ENCODE measurements at regions not wholly inside any gene's neighbourhood (a gene's known extent, or its start where the extent isn't known, plus 50 kb on each side); places are given as distances from the start of the nearest gene placed in this dataset.
"Not testable (repeated sequence)": the region's sequence is repeated elsewhere in the genome, so short reads cannot be mapped to it uniquely, and the experiment has no call there.

DNA sequence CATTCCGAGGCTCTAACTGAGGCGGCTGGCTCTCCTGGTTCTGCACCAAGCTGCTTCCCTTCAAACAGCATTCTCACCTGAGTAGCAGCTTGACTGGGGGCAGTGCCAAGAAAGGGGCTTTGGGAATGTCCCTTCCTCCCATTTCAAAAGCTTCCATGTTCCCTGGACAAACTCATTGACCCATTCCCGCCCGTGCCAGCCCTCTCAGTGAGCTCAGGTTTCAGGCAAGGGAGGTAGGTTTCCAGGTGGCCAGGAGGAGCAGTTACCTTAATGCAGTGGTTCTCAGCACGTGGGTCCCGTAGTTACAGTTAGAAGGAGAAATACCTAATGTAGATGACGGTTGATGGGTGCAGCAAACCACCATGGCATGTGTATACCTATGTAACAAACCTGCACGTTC is 135.2 kb downstream of the ELOVL4 start:
- TF ChIP-seq, protein P1, sequence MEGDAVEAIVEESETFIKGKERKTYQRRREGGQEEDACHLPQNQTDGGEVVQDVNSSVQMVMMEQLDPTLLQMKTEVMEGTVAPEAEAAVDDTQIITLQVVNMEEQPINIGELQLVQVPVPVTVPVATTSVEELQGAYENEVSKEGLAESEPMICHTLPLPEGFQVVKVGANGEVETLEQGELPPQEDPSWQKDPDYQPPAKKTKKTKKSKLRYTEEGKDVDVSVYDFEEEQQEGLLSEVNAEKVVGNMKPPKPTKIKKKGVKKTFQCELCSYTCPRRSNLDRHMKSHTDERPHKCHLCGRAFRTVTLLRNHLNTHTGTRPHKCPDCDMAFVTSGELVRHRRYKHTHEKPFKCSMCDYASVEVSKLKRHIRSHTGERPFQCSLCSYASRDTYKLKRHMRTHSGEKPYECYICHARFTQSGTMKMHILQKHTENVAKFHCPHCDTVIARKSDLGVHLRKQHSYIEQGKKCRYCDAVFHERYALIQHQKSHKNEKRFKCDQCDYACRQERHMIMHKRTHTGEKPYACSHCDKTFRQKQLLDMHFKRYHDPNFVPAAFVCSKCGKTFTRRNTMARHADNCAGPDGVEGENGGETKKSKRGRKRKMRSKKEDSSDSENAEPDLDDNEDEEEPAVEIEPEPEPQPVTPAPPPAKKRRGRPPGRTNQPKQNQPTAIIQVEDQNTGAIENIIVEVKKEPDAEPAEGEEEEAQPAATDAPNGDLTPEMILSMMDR (IDR thresholded peaks at IDR 0.05), result no peak
- no peaks in the 10 kb centered on the region for H3K4me1 Mint-ChIP-seq (ENCODE audit: unreplicated experiment)
- no peak overlapping the region for H3K4me3 Mint-ChIP-seq (ENCODE audit: unreplicated experiment)
- H3K27ac Mint-ChIP-seq (ENCODE audit: unreplicated experiment), result no peak overlapping the region
- H3K27me3 Mint-ChIP-seq (ENCODE audit: unreplicated experiment), result peaks cover 30% of the 10 kb centered on the region
- H3K9me3 Mint-ChIP-seq (ENCODE audit: unreplicated experiment), result no peaks in the 10 kb centered on the region
- DNase-seq (ENCODE audit: extremely low spot score, unreplicated experiment), result no peak
- no peaks in the 10 kb centered on the region for H3K36me3 Mint-ChIP-seq (ENCODE audit: unreplicated experiment)

DNA sequence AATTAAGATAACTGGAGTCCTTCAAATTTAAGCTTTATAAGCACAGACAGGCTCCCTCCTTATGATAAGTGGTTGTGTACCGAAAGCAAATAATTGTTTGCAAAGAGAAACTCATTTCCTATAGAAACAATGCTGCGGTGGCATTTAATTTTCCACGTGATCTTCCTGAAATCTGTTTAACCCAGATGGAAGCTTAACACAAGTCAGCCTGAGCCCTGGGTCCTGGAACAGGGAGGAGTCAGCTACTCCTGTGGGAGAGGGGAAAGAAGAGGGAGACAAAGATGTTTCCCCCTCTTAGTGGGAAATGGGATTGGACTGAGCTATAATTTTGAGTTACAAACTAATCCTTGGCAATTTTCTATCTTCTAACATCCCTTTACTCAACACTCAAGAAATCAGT is 136.5 kb downstream of the ELOVL4 start:
- DNase-seq (ENCODE audit: extremely low spot score, unreplicated experiment), result no peak
- no peaks in the 10 kb centered on the region for H3K4me1 Mint-ChIP-seq (ENCODE audit: unreplicated experiment)
- H3K27ac Mint-ChIP-seq (ENCODE audit: unreplicated experiment), result no peak overlapping the region
- H3K4me3 Mint-ChIP-seq (ENCODE audit: unreplicated experiment), result no peak overlapping the region
- H3K27me3 Mint-ChIP-seq (ENCODE audit: unreplicated experiment), result peaks cover 30% of the 10 kb centered on the region
- no peaks in the 10 kb centered on the region for H3K9me3 Mint-ChIP-seq (ENCODE audit: unreplicated experiment)
- no peaks in the 10 kb centered on the region for H3K36me3 Mint-ChIP-seq (ENCODE audit: unreplicated experiment)
- TF ChIP-seq, protein P1 (IDR thresholded peaks at IDR 0.05), result no peak

DNA sequence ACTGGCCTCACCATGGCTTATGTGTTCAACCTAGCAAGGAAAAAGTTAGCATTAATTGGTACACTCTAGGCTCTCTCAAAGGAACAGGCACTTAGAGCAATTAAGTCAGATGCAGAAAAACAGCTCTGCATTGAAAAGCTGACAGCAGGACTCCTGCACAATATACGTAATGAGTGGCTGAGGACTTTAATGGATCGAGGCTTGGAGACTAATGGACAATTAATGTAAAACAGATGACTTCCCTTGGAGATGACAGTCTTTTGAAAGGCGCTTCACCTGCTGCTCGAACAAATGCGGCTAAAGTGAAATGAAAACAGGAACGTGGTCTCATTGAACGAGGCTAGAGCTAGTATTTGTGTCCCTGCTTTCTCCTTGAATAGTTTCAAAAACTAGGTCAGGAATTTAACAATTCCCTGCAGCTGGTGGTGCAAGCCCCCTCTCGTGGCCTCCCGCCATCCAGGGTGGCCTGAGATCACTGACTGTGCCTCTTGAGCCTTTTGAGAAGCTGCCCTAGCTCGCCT is 137.1 kb downstream of the ELOVL4 start:
- Mint-ChIP-seq H3K27me3 (ENCODE audit: unreplicated experiment) (peaks cover 30% of the 10 kb centered on the region), H3K9me3 (ENCODE audit: unreplicated experiment) (no peaks in the 10 kb centered on the region), H3K4me3 (ENCODE audit: unreplicated experiment) (no peak overlapping the region), H3K4me1 (ENCODE audit: unreplicated experiment) (no peaks in the 10 kb centered on the region), H3K27ac (ENCODE audit: unreplicated experiment) (no peak overlapping the region), H3K36me3 (ENCODE audit: unreplicated experiment) (no peaks in the 10 kb centered on the region)
- no peak for DNase-seq (ENCODE audit: extremely low spot score, unreplicated experiment)
- TF ChIP-seq, protein P1 (IDR thresholded peaks at IDR 0.05), result no peak

DNA sequence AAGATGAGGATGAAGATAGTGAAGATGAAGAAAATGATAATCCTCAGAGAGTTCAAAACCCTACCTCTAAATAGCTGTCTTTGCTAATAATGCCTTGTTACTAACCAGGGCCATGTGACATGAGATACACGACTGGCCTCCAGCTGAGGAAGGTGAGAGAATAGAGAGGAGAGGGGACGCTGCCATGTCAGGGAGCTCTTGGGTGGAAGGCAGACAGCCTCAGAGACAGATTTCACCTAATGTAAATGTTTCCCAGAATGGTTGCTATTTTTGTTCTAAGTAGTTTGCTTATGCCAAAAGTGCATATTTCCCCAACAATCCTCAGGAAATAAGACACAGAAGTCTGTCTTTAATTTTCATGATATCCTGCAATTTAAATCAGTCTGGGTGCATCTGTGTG is 138.4 kb downstream of the ELOVL4 start:
- H3K4me1 Mint-ChIP-seq (ENCODE audit: unreplicated experiment), result no peaks in the 10 kb centered on the region
- no peaks in the 10 kb centered on the region for H3K9me3 Mint-ChIP-seq (ENCODE audit: unreplicated experiment)
- TF ChIP-seq, protein P1 (IDR thresholded peaks at IDR 0.05), result no peak
- DNase-seq (ENCODE audit: extremely low spot score, unreplicated experiment), result no peak
- no peaks in the 10 kb centered on the region for H3K36me3 Mint-ChIP-seq (ENCODE audit: unreplicated experiment)
- peaks cover 28% of the 10 kb centered on the region for H3K27me3 Mint-ChIP-seq (ENCODE audit: unreplicated experiment)
- no peak overlapping the region for H3K27ac Mint-ChIP-seq (ENCODE audit: unreplicated experiment)
- H3K4me3 Mint-ChIP-seq (ENCODE audit: unreplicated experiment), result no peak overlapping the region

DNA sequence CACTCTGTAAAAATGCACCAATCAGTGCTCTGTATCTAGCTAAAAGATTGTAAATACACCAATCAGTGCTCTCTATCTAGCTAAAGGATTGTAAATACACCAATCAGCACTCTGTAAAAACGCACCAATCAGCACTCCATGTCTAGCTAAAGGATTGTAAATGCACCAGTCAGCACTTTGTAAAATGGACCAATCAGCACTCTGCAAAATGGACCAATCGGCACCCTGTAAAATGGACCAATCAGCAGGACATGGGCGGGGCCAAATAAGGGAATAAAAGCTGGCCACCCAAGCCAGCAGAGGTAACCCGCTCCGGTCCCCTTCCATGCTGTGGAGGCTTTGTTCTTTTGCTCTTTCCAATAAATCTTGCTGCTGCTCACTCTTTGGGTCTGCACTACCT is 140.7 kb downstream of the ELOVL4 start:
- H3K4me1 Mint-ChIP-seq (ENCODE audit: unreplicated experiment); H3K4me3 Mint-ChIP-seq (ENCODE audit: unreplicated experiment); DNase-seq (ENCODE audit: extremely low spot score, unreplicated experiment); H3K27ac Mint-ChIP-seq (ENCODE audit: unreplicated experiment); H3K9me3 Mint-ChIP-seq (ENCODE audit: unreplicated experiment); H3K36me3 Mint-ChIP-seq (ENCODE audit: unreplicated experiment): not testable (repeated sequence)
- H3K27me3 Mint-ChIP-seq (ENCODE audit: unreplicated experiment), result peaks cover 19% of the 10 kb centered on the region

DNA sequence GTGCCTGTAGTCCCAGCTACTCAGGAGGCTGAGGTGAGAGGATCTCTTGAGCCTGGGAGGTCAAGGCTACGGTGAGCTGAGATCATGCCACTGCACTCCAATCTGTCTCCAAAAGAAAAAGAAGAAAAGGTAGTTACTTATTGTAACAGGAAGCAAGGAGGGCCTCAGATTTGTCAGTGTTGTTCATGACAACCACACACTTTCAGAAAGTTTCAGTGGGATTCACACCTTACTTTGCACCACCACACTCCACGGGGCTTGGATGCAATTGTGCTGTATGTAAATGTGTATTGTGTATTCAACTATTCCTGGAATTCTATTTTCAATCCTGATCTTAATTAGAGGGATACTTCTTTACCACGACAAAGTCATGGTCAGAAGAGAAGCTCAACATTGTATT is 142.6 kb downstream of the ELOVL4 start:
- DNase-seq (ENCODE audit: extremely low spot score, unreplicated experiment), result no peak
- Mint-ChIP-seq H3K4me3 (ENCODE audit: unreplicated experiment) (no peak overlapping the region), H3K27ac (ENCODE audit: unreplicated experiment) (no peak overlapping the region), H3K27me3 (ENCODE audit: unreplicated experiment) (peaks cover 10% of the 10 kb centered on the region), H3K9me3 (ENCODE audit: unreplicated experiment) (no peaks in the 10 kb centered on the region), H3K4me1 (ENCODE audit: unreplicated experiment) (no peaks in the 10 kb centered on the region), H3K36me3 (ENCODE audit: unreplicated experiment) (no peaks in the 10 kb centered on the region)
- TF ChIP-seq, protein P1 (IDR thresholded peaks at IDR 0.05), result no peak
